ENCODE measurements at regions not wholly inside any gene's neighbourhood (a gene's known extent, or its start where the extent isn't known, plus 50 kb on each side); places are given as distances from the start of the nearest gene placed in this dataset.

DNA sequence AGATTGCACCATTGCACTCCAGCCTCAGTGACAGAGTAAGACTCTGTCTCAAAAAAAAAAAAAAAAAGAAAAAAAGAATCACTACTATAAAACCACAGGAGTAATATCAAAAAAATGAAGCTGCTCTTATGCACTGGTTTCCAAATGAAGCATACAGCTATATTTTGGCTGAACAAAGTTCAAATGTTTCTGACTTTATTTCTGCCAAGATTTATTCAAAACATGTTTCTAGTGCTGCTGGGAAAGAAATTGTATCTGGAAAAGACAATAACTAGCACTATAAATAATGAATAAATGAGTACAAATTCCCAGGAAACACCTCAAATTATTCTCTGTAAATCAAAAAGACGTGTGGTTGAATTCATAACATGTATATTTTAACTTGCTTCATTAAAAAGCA lies 102.5 kb upstream of the MME start:
- TF ChIP-seq, protein P1, sequence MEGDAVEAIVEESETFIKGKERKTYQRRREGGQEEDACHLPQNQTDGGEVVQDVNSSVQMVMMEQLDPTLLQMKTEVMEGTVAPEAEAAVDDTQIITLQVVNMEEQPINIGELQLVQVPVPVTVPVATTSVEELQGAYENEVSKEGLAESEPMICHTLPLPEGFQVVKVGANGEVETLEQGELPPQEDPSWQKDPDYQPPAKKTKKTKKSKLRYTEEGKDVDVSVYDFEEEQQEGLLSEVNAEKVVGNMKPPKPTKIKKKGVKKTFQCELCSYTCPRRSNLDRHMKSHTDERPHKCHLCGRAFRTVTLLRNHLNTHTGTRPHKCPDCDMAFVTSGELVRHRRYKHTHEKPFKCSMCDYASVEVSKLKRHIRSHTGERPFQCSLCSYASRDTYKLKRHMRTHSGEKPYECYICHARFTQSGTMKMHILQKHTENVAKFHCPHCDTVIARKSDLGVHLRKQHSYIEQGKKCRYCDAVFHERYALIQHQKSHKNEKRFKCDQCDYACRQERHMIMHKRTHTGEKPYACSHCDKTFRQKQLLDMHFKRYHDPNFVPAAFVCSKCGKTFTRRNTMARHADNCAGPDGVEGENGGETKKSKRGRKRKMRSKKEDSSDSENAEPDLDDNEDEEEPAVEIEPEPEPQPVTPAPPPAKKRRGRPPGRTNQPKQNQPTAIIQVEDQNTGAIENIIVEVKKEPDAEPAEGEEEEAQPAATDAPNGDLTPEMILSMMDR (IDR thresholded peaks at IDR 0.05; ENCODE audit: poor library complexity) = no peak
- TF ChIP-seq EZH2phosphoT487 (IDR thresholded peaks at IDR 0.05; ENCODE audit: low read depth, severe bottlenecking, unreplicated experiment) = no peak
- no peak for TF ChIP-seq EZH2 (IDR thresholded peaks at IDR 0.05; ENCODE audit: borderline replicate concordance)

Data from hepatocyte (in vitro differentiated cells).